HG03066 (cell line): ENCODE measurements at regions not wholly inside any gene's neighbourhood (a gene's known extent, or its start where the extent isn't known, plus 50 kb on each side); places are given as distances from the start of the nearest gene placed in this dataset.
"Not testable (repeated sequence)": the region's sequence is repeated elsewhere in the genome, so short reads cannot be mapped to it uniquely, and the experiment has no call there.

ENCODE experiments used
- ATAC-seq: cut with Tn5 transposase; IDR thresholded peaks from one replicate; pipeline ENCODE4 v1.9.1; 2021; ENCODE audit warnings: low read depth; ENCODE audit not compliant: unreplicated experiment

- no peak for ATAC-seq
Observed at GRCh38 chr7:106392144-106392543, 107.4 kb upstream of the NAMPT start.

- ATAC-seq: no peak
Observed at GRCh38 chr7:106386958-106387357, 102.2 kb upstream of the NAMPT start.

GRCh38 chr7:106384373-106384772 is 99.6 kb upstream of the NAMPT start:
- ATAC-seq: no peak

- no peak for ATAC-seq
Observed at GRCh38 chr7:106382929-106383328, 98.1 kb upstream of the NAMPT start.

GRCh38 chr7:106382129-106382528 is 97.3 kb upstream of the NAMPT start:
- ATAC-seq: no peak

- no peak for ATAC-seq
Observed at GRCh38 chr7:106381252-106381651, 96.5 kb upstream of the NAMPT start.

- no peak for ATAC-seq
Observed at GRCh38 chr7:106377847-106378361, 93.1 kb upstream of the NAMPT start.

GRCh38 chr7:106376026-106376799 is 91.4 kb upstream of the NAMPT start:
- no peak for ATAC-seq

- no peak for ATAC-seq
Observed at GRCh38 chr7:106375499-106375898, 90.7 kb upstream of the NAMPT start.

GRCh38 chr7:106374437-106374836 is 89.7 kb upstream of the NAMPT start:
- ATAC-seq: no peak

GRCh38 chr7:106372595-106373318 is 88.0 kb upstream of the NAMPT start:
- ATAC-seq: no peak

- no peak for ATAC-seq
Observed at GRCh38 chr7:106372126-106372525, 87.3 kb upstream of the NAMPT start.

GRCh38 chr7:106371629-106372028 is 86.8 kb upstream of the NAMPT start:
- ATAC-seq: no peak

- ATAC-seq: no peak
Observed at GRCh38 chr7:106370542-106370941, 85.8 kb upstream of the NAMPT start.

GRCh38 chr7:106369816-106370215 is 85.0 kb upstream of the NAMPT start:
- no peak for ATAC-seq

GRCh38 chr7:106369352-106369751 is 84.6 kb upstream of the NAMPT start:
- no peak for ATAC-seq

- no peak for ATAC-seq
Observed at GRCh38 chr7:106367664-106368063, 82.9 kb upstream of the NAMPT start.

- no peak for ATAC-seq
Observed at GRCh38 chr7:106367018-106367420, 82.2 kb upstream of the NAMPT start.

GRCh38 chr7:106365252-106366005 is 80.6 kb upstream of the NAMPT start:
- ATAC-seq: no peak

- not testable (repeated sequence) for ATAC-seq
Observed at GRCh38 chr7:106362507-106362906, 77.7 kb upstream of the NAMPT start.

GRCh38 chr7:106358103-106358663 is 73.4 kb upstream of the NAMPT start:
- no peak for ATAC-seq
